ENCODE measurements at regions not wholly inside any gene's neighbourhood (a gene's known extent, or its start where the extent isn't known, plus 50 kb on each side); places are given as distances from the start of the nearest gene placed in this dataset.

DNA sequence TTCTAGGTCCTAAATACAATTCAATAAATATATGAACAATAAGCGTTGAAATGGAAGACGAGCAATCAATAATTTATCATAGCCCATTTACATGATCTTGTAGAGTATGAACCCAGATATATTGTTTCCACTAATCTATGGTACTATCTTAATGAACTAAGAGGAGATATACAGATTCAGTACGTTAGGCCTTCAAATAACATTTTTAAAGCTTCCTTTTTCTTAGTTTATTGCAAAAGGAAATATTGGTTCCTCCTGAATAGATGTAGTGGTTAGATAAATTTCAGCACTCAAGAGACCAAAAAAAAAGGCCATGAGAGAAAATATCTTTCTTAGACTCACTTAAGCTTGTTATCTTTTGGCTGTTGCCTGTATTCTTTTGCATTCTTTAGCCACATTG is 147.5 kb upstream of the PITX2 start:
- TF ChIP-seq, protein P1, sequence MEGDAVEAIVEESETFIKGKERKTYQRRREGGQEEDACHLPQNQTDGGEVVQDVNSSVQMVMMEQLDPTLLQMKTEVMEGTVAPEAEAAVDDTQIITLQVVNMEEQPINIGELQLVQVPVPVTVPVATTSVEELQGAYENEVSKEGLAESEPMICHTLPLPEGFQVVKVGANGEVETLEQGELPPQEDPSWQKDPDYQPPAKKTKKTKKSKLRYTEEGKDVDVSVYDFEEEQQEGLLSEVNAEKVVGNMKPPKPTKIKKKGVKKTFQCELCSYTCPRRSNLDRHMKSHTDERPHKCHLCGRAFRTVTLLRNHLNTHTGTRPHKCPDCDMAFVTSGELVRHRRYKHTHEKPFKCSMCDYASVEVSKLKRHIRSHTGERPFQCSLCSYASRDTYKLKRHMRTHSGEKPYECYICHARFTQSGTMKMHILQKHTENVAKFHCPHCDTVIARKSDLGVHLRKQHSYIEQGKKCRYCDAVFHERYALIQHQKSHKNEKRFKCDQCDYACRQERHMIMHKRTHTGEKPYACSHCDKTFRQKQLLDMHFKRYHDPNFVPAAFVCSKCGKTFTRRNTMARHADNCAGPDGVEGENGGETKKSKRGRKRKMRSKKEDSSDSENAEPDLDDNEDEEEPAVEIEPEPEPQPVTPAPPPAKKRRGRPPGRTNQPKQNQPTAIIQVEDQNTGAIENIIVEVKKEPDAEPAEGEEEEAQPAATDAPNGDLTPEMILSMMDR (IDR thresholded peaks at IDR 0.05), result no peak
- no peak for TF ChIP-seq POLR2A (IDR thresholded peaks at IDR 0.05)

Data from right lobe of liver (tissue), 4 donors.